ENCODE measurements at regions not wholly inside any gene's neighbourhood (a gene's known extent, or its start where the extent isn't known, plus 50 kb on each side); places are given as distances from the start of the nearest gene placed in this dataset.

GRCh38 chr1:163927493-163927892 is 605.7 kb downstream of the NUF2 start:
- TF ChIP-seq CTCF (IDR thresholded peaks at IDR 0.05) (no peak), POLR2AphosphoS5 (IDR thresholded peaks at IDR 0.05; ENCODE audit: insufficient read depth in 1 of 2, low read depth in 1 of 2) (no peak)
